HG03108 (cell line): ENCODE measurements at regions not wholly inside any gene's neighbourhood (a gene's known extent, or its start where the extent isn't known, plus 50 kb on each side); places are given as distances from the start of the nearest gene placed in this dataset.

Experiments used
- ATAC-seq: cut with Tn5 transposase; IDR thresholded peaks from one replicate; pipeline ENCODE4 v1.9.1; 2021; ENCODE audit warnings: moderate library complexity; ENCODE audit not compliant: unreplicated experiment

DNA sequence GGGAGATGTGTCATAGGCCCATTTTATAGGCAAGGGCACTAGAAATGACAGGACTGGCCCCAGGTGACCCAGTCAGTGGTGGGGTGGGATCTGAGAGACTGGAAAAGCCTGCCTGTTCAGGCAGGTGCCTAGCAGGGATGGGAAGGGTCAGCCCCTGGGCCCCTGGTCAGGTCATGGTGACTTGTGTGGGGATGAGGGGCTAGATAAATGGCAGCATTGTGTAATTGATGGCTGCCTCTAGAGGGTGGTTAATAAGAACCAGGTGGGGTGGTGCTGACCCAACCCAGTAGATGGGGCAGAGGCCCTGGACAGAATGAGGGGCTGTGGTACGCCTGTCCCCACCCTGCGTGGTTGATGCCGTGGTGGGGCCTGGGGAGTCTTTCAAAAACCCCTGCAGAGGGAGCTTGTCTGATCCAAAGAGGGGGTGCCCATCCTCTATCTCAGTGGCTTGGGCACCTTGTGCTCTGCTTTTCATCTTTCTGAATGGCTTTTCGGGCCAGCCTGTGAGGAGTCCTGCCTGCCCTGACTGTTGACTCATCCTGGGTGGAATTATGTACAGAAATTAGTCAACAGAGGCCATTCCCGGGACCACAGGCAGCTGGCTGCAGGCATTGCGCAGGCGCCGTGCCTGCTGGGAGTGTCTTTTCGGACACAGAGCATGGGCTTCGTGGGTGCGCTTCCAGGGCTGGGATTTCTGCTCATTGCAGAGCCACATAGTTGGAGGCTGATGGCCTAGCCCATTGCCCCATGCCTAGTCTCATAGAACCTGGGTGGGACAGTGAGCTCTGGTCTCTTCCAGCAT, 93.6 kb upstream of the PITX1 start:
- no peak for ATAC-seq

DNA sequence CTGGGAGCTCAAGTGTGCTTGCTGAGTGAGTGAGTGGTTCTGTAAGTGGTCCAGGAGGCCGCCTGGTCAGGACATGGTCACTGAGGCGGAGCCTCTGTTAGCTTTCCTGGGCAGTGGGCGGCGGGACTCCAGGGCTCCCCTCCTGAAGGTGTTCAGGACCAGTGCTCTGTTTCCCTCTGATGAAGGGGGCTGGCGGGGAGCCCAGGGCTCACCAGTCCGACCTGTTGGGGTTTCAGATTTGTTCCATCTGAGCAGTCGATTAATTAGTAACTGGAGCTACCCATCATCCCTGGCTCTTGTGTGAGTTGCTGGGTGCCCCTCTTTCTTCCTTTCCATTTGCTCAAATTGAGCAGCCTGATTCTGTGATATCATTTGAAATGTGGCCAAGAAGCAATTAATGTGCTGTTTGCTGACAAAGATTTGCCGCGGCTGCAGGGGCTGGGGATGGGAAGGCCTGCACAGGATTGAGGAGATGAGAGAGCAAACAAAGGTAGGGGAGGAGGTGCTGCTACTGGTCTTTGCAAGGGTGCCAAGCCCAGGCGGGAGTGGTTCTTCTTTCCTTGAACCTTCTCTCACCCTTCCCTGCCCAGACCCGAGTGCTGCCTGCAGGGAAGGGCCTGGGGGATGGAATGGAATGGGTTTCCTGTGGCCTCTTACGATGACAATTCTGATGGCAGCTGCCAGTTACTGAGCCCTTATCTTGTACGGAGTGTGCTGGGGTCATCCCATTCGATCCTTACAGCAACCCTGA, 92.8 kb upstream of the PITX1 start:
- ATAC-seq: no peak

DNA sequence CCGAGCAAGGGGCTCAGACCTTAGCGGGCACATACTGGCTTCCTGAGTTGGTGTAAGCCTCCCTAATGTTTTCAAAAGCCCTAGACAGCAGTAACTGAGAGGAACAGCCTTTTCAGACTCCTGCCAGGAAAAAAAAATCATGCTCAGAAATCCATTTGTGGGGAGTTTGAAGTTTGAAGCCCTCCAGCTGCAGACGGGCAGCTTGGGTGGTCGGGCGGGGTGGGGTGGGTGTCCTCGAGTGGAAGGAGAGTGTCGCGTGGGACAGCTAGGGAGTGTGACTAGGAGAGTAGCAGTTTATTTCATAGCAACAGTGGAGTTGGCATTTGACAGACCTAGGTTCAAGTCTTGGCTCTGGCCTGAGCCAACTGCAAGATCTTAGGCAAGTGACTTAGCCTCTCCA, 90.7 kb upstream of the PITX1 start:
- no peak for ATAC-seq

DNA sequence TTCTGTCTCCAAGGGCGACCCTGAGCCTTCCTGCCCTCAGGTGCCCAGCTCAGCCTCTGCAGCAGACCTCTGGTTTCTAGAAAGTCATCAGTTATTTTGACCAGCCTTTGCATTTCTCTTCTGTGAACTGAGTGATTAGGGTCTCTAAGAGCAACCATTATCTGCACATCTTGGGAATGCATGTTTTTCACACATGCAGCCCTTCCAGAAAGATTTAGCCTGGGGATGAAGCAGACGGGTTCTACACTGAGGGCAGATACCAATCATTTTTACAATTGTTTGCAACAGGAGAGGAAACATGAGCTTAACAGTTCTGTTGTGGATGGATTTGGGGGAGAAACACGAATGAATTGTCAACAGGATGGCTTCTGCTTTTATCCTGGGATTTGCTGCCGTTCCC, 90.1 kb upstream of the PITX1 start:
- ATAC-seq: no peak

DNA sequence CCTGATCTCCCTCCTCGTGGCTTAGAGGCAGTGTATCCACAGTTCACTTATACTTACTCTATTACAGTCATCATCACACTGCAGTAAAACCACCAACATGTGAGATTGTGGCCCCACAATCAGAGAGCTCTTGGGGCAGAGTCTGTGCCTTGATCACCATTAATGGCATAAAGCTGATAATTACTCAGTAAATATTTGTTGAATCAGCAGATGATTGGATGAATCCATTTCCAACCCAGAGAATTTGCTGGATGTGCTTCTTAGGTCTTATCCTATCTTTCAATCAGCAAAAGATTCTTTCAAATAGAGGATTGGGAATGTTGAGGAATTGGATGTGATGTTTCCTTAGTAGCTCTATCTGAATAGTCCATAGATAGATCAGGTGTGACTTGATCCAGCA, 88.8 kb upstream of the PITX1 start:
- ATAC-seq: no peak

DNA sequence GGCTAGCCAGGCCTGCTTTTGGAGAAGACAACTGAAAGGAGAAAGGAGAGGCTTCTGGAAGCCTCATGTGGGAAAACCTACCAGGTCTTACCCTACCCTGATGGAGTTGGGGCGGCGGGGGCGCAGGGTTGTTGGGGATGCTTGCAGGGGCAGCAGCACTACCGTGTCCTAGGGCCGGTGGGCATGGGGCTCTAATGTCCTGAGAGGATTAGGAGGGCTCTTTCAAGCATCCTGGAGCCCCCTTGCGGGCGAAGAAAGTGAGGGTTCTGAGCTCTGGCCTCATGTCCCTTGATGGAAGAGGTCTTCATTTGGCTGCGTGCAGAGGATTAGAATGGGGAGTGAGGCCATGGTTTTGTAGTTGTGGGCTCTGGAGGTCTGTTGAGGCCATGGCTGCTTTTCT, 86.9 kb upstream of the PITX1 start:
- no peak for ATAC-seq

DNA sequence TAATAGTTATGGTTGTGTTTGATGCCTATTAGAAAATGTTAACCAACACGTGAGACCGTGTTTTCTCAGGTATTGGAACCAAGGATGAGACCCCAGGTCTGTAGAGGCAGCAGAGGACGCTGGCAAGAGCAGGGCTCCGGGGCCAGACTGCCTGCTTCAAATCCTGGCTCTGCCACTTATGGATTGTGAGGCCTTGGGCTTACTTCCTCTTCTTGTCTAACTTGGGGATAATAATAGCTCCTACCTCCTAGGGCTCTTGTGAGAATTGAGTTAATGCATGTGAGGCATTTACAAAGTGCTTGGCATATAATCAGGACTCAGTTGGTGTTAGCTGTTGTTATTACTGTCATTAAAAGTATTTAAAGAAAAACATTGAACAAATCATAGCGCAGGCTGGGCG, 85.5 kb upstream of the PITX1 start:
- no peak for ATAC-seq

DNA sequence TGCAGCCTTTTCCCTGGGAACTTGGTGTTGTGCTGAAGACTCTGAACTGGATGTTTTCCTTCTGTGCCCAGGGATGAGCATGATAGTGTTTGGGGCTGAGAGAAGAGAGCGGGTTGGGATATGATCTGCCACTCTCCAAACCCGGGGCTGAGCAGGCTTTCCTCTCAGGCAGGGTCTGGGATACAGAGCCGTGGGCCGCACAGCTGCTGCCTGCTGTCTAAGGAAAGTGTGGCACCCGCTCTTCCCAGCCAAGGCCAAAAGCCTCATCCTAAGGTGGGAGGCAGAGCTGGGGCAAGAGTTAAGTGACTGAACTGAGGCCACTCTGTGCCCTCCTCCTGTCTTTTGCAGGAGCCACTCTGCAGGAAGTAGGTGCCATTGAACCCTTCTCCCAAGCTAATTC, 83.6 kb upstream of the PITX1 start:
- no peak for ATAC-seq

DNA sequence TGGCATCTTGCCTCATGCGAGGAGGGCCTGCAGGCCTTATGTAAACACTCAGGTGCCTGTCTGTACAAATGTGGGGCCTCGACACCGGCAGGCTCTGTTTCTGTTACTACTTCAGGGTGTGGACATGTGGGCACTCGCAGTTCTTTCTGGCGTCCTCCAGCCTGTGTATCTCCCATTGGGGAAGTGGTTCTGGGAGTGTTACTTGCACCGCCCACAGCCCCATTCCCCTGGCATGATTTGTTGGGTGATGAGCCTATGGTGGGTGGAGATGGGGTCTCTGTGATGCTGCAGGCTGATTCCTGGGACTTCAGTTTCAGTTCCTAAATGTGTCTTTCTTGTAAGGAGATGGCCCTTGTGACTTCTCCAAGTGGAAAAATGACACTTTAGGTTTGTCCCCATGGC, 82.1 kb upstream of the PITX1 start:
- no peak for ATAC-seq

DNA sequence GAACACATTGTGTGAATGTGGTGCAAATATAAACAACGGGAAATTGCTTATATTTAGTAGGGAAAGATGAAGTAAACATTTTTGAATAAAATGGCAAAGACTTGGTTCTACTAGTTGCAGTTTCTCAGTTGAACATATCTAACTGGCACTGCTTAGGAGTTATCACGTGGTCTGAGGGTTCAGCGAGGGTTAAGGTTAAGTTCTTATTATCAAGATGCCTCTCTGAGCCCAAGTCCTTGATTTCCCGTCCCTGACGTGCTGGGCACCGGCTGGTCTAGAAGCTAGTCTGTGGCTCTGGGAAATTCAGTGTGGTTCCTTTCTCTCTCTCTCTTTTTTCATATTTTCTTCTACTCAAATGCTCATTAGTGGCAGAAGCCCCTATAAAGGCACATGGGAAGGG, 81.6 kb upstream of the PITX1 start:
- ATAC-seq: no peak

DNA sequence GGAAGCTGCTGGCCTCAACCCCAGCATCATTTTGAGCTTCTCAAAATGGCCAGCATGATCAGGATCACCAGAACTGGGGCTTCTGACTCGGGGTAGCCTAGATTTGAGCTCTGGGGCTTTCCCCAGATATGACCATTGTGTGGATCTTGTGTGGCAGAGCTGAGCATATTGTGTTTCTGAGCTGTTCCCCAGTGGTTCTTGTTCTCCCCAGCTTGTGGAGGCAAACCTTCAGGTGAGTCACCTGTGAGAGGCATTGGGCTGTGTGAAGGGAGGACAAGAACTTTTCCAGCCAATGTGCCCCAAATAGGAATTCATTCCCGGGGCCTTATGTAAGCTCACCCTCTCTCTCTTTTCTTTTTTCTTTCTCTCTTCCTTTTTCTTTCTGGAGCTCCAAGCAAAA, 80.7 kb upstream of the PITX1 start:
- no peak for ATAC-seq

DNA sequence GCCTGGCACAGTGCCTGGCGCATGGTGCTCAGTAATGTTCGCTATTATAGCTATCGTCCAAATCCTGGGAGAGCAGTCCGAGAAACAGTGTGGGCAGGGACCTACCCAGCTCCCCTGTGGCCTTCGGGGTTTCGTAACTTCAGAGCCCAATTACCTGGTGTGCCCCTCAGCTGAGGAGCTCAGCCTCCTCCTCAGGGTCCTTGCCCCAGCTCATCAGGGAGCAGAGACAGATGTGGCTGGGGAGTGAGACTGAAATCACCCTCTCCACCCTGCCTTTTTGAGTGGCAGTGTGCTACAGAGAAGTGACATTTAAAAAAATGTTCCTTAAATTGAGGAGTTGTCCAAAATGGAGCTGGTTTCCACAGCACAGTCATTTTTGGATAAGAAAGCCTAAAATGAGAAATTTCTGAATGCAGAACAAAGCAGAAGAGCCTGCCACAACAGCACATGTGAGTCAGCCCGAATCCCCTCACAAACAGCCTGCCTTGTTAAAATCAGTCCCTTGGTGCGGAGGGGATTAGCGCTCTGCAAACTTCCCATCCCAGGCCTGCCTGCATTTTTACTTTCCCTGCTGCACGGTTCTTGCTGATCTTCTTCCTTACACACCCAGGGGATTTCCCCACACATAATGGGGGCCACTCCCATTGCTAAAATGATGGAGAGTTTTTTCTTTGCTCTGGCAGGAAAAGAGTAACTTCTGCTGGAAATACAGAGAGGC, 78.1 kb upstream of the PITX1 start:
- no peak for ATAC-seq

DNA sequence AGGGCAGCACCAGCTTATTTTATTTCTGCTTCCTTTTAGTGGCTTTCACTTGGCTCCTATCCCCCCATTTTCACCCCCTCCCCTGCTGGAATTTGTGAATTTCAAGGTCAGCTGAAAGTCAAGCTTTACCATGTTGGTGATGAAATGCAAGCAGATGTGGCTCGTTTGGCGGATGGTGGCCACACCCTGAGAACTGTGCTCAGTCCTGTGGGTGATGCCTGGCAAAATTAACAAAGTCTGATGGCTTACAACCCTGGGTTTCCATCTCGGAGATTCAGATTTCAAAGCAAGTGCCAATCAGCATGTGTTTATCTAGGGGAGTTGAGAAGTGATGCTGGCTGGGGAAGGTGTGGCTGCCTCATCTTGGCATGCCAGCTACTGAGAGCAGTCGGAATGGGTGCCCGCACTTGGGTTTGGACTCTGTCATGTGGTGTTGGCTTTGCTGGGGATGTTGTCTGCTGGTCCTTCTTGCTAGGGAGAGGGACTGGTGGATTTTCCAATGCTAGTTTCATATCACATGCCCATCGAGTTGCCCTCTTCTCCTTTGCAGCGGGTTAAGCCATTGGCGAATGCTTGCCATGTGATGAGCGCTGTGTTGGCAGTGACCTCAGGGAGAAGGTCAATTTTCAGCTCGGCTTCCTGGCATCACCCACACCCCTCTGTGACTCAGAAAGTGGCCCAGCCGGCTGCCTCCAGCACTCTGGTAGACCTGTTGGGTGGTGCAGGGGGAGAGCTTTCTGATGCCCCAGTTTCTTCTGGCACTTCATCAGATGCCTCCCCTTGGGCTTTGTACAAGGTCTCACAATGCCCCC, 77.0 kb upstream of the PITX1 start:
- ATAC-seq: no peak

DNA sequence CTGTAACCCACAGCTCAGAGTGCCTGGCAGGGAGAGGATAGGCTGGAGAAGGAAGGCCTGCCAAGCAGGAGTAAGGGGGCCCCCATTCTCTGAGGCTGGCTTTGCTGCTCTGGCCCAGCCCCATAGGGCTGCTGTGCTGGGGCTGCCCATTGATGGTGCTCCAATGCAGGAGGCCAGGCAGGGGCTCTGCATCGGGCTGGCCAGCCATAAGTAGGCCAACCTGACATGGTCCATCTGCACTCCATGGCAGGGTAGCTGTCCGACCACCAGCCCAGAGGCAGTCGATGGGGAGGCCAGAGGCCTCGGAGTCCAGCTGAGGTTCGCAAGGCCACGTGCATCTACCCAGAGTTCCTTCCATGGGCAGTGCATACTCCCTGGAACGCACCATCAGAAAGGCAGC, 75.0 kb upstream of the PITX1 start:
- ATAC-seq: no peak

DNA sequence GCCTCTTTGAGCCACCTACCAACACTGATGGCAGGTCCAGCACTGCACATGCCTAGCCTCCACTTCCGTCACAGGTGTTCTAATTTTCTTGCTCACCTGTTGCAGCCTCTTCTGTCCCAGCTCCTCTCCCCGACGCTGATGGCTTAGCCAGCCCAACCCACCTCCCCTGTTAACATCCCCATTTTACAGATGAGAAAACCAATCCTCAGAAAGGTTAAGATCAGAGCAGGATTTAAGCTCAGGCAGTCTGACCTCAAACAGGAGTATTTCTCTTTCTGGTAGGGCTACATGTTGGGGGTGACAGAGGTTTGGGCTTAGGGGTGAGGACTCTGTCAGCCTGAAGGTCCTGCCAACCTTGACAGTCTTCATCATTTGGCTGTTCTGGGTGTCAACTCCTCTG, 74.5 kb upstream of the PITX1 start:
- no peak for ATAC-seq

DNA sequence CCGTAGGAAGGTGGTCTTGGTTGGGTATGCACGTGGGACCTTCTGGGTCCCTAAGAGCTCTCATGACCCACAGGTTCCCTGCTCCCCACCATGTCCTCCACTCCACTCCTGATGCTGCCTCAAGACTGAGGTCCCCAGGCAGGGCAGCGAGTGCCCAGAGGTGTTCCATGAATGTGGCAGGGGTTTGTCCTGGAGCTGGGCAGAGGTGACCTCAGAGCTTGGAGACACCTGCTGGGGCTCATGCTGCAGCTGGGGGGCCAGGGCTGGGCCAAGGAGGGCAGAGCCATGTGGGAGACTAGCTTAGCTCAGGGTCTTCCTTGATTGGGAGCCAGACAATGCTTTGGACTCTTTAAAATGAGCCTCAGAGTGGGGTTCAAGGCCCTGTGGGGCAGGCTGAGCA, 74.0 kb upstream of the PITX1 start:
- ATAC-seq: no peak

DNA sequence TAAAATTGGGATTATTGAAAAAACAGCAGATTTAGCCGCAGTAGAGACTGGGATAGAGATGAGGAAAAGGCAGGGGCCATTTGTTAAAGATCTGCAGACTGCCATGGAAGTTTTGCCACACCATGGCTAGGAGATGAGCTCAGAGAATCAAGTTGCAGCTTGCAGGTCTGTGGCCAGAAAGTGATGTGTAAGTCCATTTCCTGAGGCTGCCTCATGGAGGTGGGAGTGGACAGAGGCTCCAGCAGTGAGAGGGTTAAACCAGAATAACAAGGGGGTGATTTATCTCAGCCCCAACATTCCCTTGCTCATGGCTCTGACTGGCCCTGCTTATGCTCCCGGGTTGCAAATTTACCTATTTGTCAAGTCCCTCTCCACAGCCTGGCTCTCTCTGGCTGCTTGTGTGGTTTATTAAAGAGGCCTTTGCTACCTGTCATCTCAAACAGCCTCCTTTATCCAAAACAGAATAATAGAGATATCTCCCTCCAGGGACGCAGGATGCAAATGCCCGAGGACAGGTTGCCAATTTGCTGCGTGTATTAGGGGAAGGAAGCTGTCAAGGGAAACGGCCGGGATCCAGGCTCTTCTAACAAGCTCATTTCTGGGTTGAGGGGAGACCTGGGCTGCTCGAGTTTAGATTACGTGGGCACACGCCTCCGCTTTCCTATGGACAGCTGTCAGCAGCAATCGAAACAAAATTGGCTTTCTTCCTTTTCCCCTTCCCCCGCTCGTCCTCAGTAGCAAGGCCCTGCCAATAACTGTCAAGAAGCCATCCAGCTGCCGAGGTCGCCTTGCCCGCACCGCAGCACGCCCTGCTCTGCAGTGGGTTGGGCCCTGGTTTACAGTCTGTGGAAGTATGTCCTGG, 72.8 kb upstream of the PITX1 start:
- ATAC-seq: no peak

DNA sequence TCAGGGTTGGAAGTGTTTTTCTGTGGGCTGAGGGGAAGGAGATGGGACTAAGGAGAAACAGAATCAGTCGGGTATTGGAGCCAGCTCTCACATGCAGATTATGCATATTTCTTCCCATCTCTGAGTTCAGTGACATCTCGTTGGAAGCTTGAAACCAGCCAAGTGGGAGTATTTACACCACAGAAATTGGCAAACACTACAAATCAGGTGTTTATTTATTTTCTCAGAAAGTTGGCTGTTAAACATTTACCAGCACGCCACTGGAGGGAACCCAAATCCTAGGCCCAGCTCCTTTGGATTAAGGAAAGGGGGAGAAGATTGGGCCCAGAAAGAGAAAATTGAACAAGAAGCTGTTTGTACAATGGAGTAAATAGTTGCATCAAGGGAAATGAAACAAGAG, 72.1 kb upstream of the PITX1 start:
- no peak for ATAC-seq

DNA sequence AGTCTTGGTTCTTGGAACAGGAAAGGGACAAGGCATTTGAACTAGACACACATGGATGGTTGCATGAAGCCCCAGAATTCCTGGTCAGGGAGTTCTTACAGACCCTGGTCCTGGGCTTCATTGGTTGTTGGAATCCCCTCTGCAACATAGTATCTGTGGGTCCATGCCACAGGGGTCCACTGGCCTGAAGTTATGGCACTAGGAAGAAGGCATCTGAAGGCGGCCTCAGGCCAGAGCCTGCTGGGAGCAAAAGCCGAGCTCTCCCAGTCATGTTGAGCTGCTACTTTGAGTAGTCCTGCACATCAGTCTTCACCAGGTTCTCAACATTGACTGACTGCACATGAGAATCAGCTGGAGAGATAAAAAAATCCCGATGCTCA, 71.1 kb upstream of the PITX1 start:
- ATAC-seq: no peak

DNA sequence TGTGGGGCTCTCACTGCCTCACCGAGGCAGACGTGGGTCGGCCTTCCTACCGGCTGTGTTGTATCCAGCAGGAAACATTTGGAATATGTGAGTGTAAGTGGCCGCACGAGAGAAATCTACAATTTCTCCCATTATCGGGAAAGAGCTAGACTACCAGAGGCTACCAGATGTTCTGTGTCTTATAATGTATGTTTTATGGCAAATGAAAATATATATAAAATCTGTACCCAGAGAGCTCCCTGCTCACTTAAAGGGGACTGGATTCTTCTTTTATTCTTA, 69.5 kb upstream of the PITX1 start:
- ATAC-seq: no peak
